Esophagus squamous epithelium (tissue), 4 donors: ENCODE measurements at regions not wholly inside any gene's neighbourhood (a gene's known extent, or its start where the extent isn't known, plus 50 kb on each side); places are given as distances from the start of the nearest gene placed in this dataset.

Source experiments
- POLR2A ChIP-seq, 4 donors: fragments of 450-650 bp; IDR thresholded peaks; one replicate each; pipeline ENCODE4 v1.6.1; 2017; ENCODE audit warnings: antibody characterized with exemption in 4 of 4, mild to moderate bottlenecking in 4 of 4, moderate library complexity in 3 of 4
- TF ChIP-seq, protein P1 (sequence below), 6 experiments: fragments of 450-650 bp in 4 of 6; fragments of 200-600 bp in 2 of 6; sonication (generic) in 2 of 6; IDR thresholded peaks; one replicate each; pipeline ENCODE4 v1.5.1; 2016 to 2019; ENCODE audit warnings: antibody characterized with exemption in 6 of 6, mild to moderate bottlenecking in 4 of 6, moderate library complexity in 4 of 6

DNA sequence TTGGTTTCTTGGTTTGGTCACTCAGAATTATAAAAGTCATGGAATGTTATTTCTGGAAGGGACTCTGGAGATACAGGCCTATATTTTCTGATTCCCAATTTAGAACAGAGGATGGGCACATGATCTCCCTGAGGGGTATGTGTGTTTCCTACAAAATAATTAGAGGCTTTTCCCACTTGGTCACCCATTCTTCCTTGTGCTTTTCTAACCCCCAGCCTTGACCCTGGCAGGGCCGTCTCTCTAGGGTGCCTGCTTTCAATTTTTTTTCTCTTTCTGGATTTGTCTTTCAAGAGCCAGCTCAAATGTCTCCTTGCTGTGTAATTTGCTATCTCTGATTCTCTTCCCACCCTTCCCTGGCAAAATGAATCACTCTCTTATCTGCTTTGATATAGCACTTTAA lies 131.9 kb downstream of the HLX start:
- TF ChIP-seq, protein P1, sequence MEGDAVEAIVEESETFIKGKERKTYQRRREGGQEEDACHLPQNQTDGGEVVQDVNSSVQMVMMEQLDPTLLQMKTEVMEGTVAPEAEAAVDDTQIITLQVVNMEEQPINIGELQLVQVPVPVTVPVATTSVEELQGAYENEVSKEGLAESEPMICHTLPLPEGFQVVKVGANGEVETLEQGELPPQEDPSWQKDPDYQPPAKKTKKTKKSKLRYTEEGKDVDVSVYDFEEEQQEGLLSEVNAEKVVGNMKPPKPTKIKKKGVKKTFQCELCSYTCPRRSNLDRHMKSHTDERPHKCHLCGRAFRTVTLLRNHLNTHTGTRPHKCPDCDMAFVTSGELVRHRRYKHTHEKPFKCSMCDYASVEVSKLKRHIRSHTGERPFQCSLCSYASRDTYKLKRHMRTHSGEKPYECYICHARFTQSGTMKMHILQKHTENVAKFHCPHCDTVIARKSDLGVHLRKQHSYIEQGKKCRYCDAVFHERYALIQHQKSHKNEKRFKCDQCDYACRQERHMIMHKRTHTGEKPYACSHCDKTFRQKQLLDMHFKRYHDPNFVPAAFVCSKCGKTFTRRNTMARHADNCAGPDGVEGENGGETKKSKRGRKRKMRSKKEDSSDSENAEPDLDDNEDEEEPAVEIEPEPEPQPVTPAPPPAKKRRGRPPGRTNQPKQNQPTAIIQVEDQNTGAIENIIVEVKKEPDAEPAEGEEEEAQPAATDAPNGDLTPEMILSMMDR (IDR thresholded peaks at IDR 0.05) = no peak
- no peak for TF ChIP-seq POLR2A (IDR thresholded peaks at IDR 0.05)
